ENCODE measurements at regions not wholly inside any gene's neighbourhood (a gene's known extent, or its start where the extent isn't known, plus 50 kb on each side); places are given as distances from the start of the nearest gene placed in this dataset.

DNA sequence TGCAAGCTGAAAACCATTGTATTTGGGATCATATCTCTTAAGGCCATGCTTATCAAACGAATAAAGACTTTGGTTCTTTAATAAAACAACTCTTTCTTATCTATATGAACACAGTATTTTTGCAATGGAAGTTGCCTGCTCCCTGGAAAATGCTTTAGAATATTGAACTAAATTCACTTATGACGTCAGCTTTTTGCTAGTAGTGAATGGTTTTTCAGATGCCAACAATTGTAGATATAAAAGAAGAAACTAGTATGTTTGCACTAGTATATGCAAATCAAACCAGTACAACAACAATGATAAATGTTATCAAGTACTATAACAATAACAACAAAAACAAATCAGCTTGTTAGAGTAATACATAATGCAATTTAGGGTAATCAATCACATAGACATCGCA is 1462.9 kb downstream of the SUCLG1 start:
- TF ChIP-seq, protein P1, sequence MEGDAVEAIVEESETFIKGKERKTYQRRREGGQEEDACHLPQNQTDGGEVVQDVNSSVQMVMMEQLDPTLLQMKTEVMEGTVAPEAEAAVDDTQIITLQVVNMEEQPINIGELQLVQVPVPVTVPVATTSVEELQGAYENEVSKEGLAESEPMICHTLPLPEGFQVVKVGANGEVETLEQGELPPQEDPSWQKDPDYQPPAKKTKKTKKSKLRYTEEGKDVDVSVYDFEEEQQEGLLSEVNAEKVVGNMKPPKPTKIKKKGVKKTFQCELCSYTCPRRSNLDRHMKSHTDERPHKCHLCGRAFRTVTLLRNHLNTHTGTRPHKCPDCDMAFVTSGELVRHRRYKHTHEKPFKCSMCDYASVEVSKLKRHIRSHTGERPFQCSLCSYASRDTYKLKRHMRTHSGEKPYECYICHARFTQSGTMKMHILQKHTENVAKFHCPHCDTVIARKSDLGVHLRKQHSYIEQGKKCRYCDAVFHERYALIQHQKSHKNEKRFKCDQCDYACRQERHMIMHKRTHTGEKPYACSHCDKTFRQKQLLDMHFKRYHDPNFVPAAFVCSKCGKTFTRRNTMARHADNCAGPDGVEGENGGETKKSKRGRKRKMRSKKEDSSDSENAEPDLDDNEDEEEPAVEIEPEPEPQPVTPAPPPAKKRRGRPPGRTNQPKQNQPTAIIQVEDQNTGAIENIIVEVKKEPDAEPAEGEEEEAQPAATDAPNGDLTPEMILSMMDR (IDR thresholded peaks at IDR 0.05; ENCODE audit: low read depth, low read length, poor library complexity, severe bottlenecking), result no peak
- TF ChIP-seq EZH2phosphoT487 (IDR thresholded peaks at IDR 0.05; ENCODE audit: borderline replicate concordance, low read length), result no peak

Measured in DOHH2 (cell line).